Astrocyte (in vitro differentiated cells and primary cell): ENCODE measurements at regions not wholly inside any gene's neighbourhood (a gene's known extent, or its start where the extent isn't known, plus 50 kb on each side); places are given as distances from the start of the nearest gene placed in this dataset.

Experiments
- CTCF ChIP-seq: IDR thresholded peaks from 2 replicates; pipeline ENCODE4 v1.5.1; 2011; ENCODE audit warnings: low read depth, mild to moderate bottlenecking, inconsistent platforms, low read length, moderate library complexity; ENCODE audit not compliant: insufficient read depth
- EZH2 ChIP-seq: IDR thresholded peaks from 2 replicates; pipeline ENCODE4 v1.6.1; 2012; ENCODE audit warnings: mild to moderate bottlenecking, low read length, inconsistent platforms; ENCODE audit not compliant: insufficient read depth

- TF ChIP-seq CTCF, result no peak
- TF ChIP-seq EZH2, result no peak
These were observed 99.9 kb downstream of the C17orf67 start for GRCh38 chr17:56733833-56734232.
